ENCODE measurements at regions not wholly inside any gene's neighbourhood (a gene's known extent, or its start where the extent isn't known, plus 50 kb on each side); places are given as distances from the start of the nearest gene placed in this dataset.

DNA sequence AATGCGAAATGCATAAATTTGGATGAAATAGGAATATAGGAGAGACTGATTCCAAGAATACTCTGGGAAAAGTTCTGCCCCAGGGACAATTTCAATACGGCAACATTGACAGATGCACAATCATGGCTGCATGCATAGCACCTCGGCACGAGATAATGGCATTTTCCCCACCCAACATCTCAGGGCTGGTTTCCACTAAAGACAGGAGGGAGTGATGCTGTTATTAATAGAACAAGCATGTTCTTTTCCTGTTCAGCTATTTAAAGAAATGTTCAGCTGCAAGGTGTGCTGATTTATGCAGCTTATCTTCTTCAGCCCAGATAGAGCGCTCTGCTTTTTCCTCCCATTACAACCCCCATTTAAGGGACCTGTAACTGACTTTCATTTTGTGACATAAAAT, 740.2 kb downstream of the TLR4 start:
- H3K4me3 ChIP-seq (ENCODE audit: low read depth, low read length) = no peak overlapping the region
- TF ChIP-seq CTCF (IDR thresholded peaks at IDR 0.05; ENCODE audit: low read depth, low read length) (no peak), MYC (IDR thresholded peaks at IDR 0.05; ENCODE audit: low read depth, low read length) (no peak), POLR2A (IDR thresholded peaks at IDR 0.05; ENCODE audit: extremely low read depth, insufficient read length) (no peak)
- TF ChIP-seq, protein P1, sequence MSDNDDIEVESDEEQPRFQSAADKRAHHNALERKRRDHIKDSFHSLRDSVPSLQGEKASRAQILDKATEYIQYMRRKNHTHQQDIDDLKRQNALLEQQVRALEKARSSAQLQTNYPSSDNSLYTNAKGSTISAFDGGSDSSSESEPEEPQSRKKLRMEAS (IDR thresholded peaks at IDR 0.05; ENCODE audit: low read depth, low read length) = no peak

DNA sequence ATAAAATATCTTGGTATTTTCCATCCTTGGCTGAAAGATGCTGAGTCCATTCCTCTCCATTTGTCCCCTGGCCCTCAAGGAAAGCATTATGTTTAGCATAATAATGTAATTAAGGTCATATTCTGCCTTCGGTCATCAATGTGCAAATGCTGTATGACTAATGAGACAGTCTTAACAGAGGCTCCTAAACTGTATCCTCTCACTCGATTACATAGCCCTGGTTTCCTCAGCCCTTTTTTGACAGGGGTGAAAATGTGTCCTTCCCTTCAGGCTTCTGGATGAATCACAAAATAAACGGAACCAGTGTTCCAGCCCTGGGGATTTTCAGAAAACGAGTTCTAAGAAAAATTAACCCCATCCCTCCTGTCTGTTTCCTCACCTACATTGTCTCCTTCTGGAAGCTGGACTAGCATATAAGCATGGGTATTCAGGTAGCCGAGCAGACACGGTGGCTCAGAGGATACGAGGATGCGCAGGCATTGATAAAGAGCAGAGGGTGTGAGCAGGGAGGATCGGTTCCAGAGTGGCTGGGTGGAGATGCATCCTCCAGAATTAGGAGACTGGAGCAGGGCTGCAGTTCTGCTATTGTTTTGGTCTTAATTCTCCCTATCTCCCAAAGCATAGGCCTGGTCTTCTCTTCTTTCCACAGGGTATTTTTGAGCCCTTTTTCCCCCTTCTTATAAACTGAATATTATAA, 742.9 kb downstream of the TLR4 start:
- DNase-seq (ENCODE audit: low read depth) = no peak
- H3K4me3 ChIP-seq (ENCODE audit: low read depth, low read length) = no peak overlapping the region
- no peak for TF ChIP-seq CTCF (IDR thresholded peaks at IDR 0.05; ENCODE audit: low read depth, low read length)
- TF ChIP-seq, protein P1 (IDR thresholded peaks at IDR 0.05; ENCODE audit: low read depth, low read length) = no peak
- no peak for TF ChIP-seq POLR2A (IDR thresholded peaks at IDR 0.05; ENCODE audit: extremely low read depth, insufficient read length)
- TF ChIP-seq MYC (IDR thresholded peaks at IDR 0.05; ENCODE audit: low read depth, low read length) = no peak

More for the DNA sequence above, 740.2 kb downstream of the TLR4 start:
- no peak for DNase-seq (ENCODE audit: low read depth)

DNA sequence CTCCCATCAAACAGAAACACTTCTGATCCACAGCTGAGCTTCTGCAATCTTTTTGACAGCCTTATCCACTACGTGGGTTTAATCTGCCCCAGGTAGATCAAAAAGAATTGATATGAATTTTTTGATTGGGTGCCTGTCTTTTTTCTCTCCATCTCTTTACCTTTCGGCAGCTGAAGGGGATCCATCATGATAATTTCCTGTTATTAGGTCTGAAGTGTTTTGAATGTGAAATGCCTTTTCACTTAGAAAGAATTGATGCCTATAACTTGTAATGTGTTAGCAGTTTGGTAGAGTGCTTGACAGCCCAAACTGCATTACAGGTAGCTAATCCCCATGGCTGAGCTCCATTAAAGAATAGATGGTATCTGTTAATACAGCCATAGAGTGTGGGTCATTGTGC, 745.4 kb downstream of the TLR4 start:
- H3K4me3 ChIP-seq (ENCODE audit: low read depth, low read length) = no peak overlapping the region
- TF ChIP-seq CTCF (IDR thresholded peaks at IDR 0.05; ENCODE audit: low read depth, low read length) (no peak), POLR2A (IDR thresholded peaks at IDR 0.05; ENCODE audit: extremely low read depth, insufficient read length) (no peak), MYC (IDR thresholded peaks at IDR 0.05; ENCODE audit: low read depth, low read length) (no peak)
- TF ChIP-seq, protein P1 (IDR thresholded peaks at IDR 0.05; ENCODE audit: low read depth, low read length) = no peak
- DNase-seq (ENCODE audit: low read depth) = no peak

DNA sequence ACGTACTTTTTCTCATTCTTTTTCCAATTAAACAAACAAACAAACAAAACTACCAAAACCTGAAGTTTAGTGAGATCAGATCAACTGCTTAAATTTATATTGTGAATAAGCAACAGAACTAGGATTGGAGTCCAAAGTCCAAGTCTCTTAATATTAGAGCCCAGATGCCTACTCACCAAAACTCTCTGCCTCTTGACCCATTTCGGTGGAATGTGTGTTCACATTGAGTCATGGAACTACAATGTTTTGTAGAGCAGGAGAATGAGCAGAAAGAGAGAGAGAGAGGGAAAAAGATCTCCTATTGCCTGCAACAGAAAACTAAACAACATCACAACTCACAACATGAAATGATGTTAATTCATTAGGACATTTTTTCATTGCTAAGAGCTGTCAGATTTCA, 751.1 kb downstream of the TLR4 start:
- no peak for DNase-seq (ENCODE audit: low read depth)
- no peak for TF ChIP-seq POLR2A (IDR thresholded peaks at IDR 0.05; ENCODE audit: extremely low read depth, insufficient read length)
- TF ChIP-seq, protein P1 (IDR thresholded peaks at IDR 0.05; ENCODE audit: low read depth, low read length) = no peak
- TF ChIP-seq CTCF (IDR thresholded peaks at IDR 0.05; ENCODE audit: low read depth, low read length) = no peak
- no peak for TF ChIP-seq MYC (IDR thresholded peaks at IDR 0.05; ENCODE audit: low read depth, low read length)
- H3K4me3 ChIP-seq (ENCODE audit: low read depth, low read length) = no peak overlapping the region

DNA sequence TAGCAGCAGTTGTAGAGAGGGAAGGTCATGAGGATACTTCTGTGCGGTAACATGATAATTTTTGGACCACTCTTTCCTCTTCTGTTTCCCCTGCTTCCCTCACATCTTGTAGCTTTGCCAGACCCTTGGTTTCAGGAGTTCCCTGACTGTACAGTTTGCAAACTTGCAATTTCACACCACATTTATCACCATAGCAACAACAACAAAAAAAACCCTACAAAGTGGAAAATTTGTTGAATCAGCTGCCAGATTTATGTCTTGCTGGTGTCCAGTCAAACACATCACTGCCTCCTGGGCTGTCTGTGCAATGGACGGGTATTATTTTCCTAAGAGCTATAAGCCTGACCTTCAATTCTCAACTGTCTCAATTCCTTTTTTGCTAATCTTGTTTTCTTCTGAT, 751.6 kb downstream of the TLR4 start:
- no peak for TF ChIP-seq CTCF (IDR thresholded peaks at IDR 0.05; ENCODE audit: low read depth, low read length)
- no peak for TF ChIP-seq POLR2A (IDR thresholded peaks at IDR 0.05; ENCODE audit: extremely low read depth, insufficient read length)
- TF ChIP-seq, protein P1 (IDR thresholded peaks at IDR 0.05; ENCODE audit: low read depth, low read length) = no peak
- TF ChIP-seq MYC (IDR thresholded peaks at IDR 0.05; ENCODE audit: low read depth, low read length) = no peak
- no peak for DNase-seq (ENCODE audit: low read depth)
- H3K4me3 ChIP-seq (ENCODE audit: low read depth, low read length) = no peak overlapping the region
